Activated T-helper 1 cell treated with anti-CD3 and anti-CD28 coated beads, Interleukin-12 subunit alpha, Interleukin-12 subunit beta, Interleukin-2, Interleukin-4 antibody, amounts not matched to agents 30 ng/mL and 10 ng/mL and 1 ng/mL, durations not matched to agents 14 hours and 24 hours and 36 hours (primary cell): ENCODE measurements at regions not wholly inside any gene's neighbourhood (a gene's known extent, or its start where the extent isn't known, plus 50 kb on each side); places are given as distances from the start of the nearest gene placed in this dataset.

Source experiments
- DNase-seq: peaks from one replicate; pipeline ENCODE4 v3.0.0; 2021; ENCODE audit warnings: low spot score
- H3K27ac Mint-ChIP-seq: one replicate; pipeline ENCODE4 v1.8.0; 2021; ENCODE audit warnings: mild to moderate bottlenecking, mixed read lengths
- H3K27me3 Mint-ChIP-seq: one replicate; pipeline ENCODE4 v1.8.0; 2022; ENCODE audit warnings: mild to moderate bottlenecking, moderate library complexity, mixed read lengths; ENCODE audit not compliant: insufficient read depth
- H3K36me3 Mint-ChIP-seq: one replicate; pipeline ENCODE4 v1.8.0; 2021; ENCODE audit warnings: low read depth, mixed read lengths
- H3K4me1 Mint-ChIP-seq: one replicate; pipeline ENCODE4 v1.8.0; 2021; ENCODE audit warnings: low read depth, mixed read lengths
- H3K4me3 Mint-ChIP-seq: one replicate; pipeline ENCODE4 v1.8.0; 2021; ENCODE audit warnings: mild to moderate bottlenecking, moderate library complexity, mixed read lengths
- H3K9me3 Mint-ChIP-seq: one replicate; pipeline ENCODE4 v1.8.0; 2021; ENCODE audit warnings: mixed read lengths
- intact Hi-C: fragments of 100-400 bp; cut with micrococcal nuclease; formaldehyde crosslinking; loops from one replicate; pipeline ENCODE4 v1.15.1; 2024

DNA sequence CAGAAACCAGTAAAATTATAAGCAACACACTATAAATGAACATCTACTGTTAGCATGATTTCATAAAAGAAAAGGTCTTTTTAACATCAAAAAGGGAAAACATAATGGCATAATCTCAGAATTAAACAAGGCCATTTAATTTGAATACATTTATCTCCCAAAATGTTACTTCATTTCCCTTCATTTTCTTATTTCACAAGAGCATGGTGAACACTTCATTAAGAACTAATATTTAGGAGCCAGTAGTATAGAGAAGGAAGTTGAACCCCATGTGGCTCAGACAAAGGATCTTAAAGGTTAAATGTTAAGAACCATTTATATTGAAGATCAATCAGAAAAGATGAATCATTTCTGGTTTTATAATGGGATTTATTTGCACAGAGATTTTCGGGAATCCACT, 981.7 kb downstream of the TTLL7 start:
- Mint-ChIP-seq H3K4me1 (no peaks in the 10 kb centered on the region), H3K27me3 (peaks cover 5% of the 10 kb centered on the region), H3K4me3 (no peak overlapping the region), H3K27ac (no peak overlapping the region), H3K36me3 (no peaks in the 10 kb centered on the region), H3K9me3 (no peaks in the 10 kb centered on the region)
- DNase-seq, result no peak
- intact Hi-C loops, result no loop called here

DNA sequence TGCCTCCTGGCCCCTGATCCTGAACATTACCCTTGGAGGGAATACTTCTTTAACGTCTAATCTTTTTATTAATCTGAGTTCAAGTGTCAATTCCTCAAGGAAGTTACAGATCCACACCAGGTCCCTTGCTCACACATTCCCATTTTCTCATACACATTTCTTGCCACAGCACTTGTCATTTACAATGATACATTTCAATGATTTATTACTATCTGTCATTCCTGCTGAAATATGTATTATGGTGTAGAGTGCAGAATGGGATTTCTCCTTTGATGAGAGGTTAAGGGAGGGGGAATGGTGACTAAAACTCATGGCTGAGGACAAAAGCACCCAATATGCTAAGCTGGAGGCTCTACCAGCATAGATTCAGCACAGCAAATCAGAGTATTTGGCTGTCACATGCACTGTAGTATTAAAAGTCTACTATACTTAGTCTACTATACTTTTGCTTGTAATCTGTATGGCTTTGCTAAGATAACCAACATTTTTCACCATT, 982.5 kb downstream of the TTLL7 start:
- DNase-seq, result no peak
- no peak overlapping the region for H3K27ac Mint-ChIP-seq

DNA sequence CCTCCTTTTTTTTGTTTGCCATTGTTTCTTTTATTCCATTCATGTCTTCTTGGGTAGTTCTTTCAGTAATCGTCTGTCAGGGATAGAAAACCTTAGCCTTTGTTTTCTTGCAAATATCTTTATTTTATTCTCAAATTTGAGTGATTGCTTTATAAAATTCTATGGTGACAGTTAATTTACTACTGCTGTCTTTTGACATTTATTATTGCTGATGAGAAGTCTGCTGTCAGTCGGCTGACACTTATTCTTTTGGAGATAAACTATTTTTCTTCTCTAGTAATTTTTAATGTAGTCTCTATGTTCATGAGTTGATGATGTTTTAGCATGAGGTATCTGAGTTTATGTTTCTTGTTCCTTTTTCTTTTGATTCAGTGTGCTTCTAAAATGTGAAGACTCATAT, 983.8 kb downstream of the TTLL7 start:
- Mint-ChIP-seq H3K36me3 (no peaks in the 10 kb centered on the region), H3K4me3 (no peak overlapping the region), H3K9me3 (no peaks in the 10 kb centered on the region), H3K27me3 (peaks cover 5% of the 10 kb centered on the region), H3K4me1 (no peaks in the 10 kb centered on the region), H3K27ac (no peak overlapping the region)
- DNase-seq, result no peak
- intact Hi-C loops, result no loop called here

More for the DNA sequence above, 982.5 kb downstream of the TTLL7 start:
- intact Hi-C loops, result no loop called here
- Mint-ChIP-seq H3K4me1 (no peaks in the 10 kb centered on the region), H3K9me3 (no peaks in the 10 kb centered on the region), H3K4me3 (no peak overlapping the region), H3K27me3 (peaks cover 5% of the 10 kb centered on the region), H3K36me3 (no peaks in the 10 kb centered on the region)

DNA sequence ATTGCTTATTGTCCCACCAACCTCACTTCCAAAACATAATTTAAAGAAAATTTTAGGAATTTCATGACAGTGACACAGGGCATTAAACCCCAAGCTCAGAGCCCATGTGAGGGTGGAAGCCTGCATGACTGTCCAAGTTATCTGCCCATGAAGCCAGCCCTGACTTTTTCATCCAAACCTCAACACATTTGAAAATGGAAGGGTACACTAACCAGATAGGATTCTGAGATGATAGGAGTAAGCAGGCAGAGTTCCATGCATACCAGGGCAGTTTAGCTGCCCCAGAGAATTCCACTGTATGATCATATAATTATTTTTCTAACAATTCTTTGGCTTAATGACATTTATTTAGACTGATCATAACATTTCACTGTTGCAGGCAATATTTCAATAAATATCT, 986.0 kb downstream of the TTLL7 start:
- no peak overlapping the region for H3K4me3 Mint-ChIP-seq
- H3K9me3 Mint-ChIP-seq, result no peaks in the 10 kb centered on the region
- no peaks in the 10 kb centered on the region for H3K36me3 Mint-ChIP-seq

DNA sequence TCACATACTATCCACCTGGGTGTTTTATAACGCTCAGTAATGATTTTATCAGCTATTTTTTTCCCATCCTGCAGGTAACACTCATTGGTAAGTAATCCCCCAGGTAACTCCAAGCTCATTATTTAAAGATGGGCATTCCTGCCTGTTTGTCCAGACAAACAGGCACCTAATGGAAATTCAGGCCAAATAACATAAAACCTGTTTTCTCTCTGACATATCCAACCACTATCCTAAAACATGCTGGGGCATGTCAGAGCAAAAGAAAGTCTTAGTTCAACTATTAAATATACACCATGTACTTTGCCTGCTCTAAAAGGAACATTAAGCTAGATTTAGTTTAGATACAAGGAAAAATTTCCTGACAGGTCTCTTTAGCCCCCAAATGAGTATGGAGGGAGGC, 987.7 kb downstream of the TTLL7 start:
- Mint-ChIP-seq H3K27me3 (peaks cover 3% of the 10 kb centered on the region), H3K9me3 (no peaks in the 10 kb centered on the region), H3K36me3 (no peaks in the 10 kb centered on the region), H3K27ac (no peak overlapping the region), H3K4me3 (no peak overlapping the region), H3K4me1 (no peaks in the 10 kb centered on the region)
- intact Hi-C loops, result no loop called here
- DNase-seq, result no peak

More for the DNA sequence above, 986.0 kb downstream of the TTLL7 start:
- intact Hi-C loops, result no loop called here
- no peaks in the 10 kb centered on the region for H3K4me1 Mint-ChIP-seq
- peaks cover 5% of the 10 kb centered on the region for H3K27me3 Mint-ChIP-seq
- DNase-seq, result no peak
- no peak overlapping the region for H3K27ac Mint-ChIP-seq

DNA sequence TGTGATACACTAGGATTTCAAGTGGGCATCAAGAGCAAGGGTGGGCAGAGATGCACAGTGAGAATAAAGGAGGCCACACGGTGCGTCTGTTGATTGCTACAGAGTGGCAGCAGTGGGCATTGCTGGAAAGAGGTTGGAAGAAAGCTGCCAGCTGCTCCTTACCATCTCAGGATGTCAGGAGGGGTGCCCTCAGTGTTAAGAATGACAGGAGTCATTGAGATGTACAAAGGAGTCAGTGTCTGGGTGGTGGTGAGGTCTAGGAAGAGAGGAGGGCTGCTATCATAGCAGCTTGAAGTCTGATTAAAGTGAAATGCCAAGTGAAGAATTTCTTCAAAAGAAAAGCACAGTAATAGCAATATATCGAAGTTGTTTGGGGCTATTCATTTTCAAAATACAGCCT, 992.7 kb downstream of the TTLL7 start:
- no peaks in the 10 kb centered on the region for H3K36me3 Mint-ChIP-seq
- H3K27me3 Mint-ChIP-seq, result no peaks in the 10 kb centered on the region
- no peaks in the 10 kb centered on the region for H3K4me1 Mint-ChIP-seq
- H3K4me3 Mint-ChIP-seq, result no peak overlapping the region
- no peak for DNase-seq
- no peaks in the 10 kb centered on the region for H3K9me3 Mint-ChIP-seq
- intact Hi-C loops, result no loop called here
- H3K27ac Mint-ChIP-seq, result no peak overlapping the region

DNA sequence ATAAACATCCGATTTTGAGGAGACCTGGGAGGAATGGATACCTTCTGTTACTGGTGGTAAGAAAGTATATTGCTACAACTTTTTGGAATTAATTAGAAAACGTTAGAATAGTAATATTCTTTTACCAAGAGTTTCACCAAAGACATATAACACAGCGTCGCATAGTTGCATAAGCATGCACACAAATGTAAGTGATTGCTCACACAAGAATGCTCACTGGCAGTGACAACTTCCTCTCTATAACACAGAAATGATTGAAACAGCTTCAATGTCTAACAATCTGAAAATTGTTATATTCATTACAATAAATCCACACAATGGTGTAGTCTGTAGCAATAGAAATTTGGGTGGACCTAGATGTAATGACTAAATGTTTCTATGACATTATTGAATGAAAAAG, 998.6 kb downstream of the TTLL7 start:
- no peaks in the 10 kb centered on the region for H3K4me1 Mint-ChIP-seq
- no peaks in the 10 kb centered on the region for H3K36me3 Mint-ChIP-seq
- no peak for DNase-seq
- no peaks in the 10 kb centered on the region for H3K27me3 Mint-ChIP-seq
- intact Hi-C loops, result no loop called here
- no peaks in the 10 kb centered on the region for H3K9me3 Mint-ChIP-seq
- no peak overlapping the region for H3K4me3 Mint-ChIP-seq
- no peak overlapping the region for H3K27ac Mint-ChIP-seq

DNA sequence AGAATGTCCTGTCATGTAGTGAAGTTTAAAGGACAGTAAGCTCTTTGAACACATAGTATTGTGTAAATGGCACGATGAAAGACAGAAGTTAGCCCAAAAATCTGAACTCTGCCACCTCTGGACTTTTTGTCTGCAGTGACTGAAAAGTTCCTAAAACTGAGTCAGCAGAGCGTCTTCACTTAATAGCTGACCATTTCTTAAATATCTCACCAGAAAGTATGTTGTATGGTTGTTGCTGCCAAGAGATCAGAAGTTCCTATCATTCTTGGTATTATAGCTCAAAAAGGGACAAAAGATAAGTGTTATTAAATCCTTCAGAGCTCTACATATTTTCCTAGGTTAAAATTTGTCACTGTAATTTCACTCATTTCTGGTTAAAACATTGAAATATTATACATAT, 1003.0 kb downstream of the TTLL7 start:
- Mint-ChIP-seq H3K9me3 (peaks cover 9% of the 10 kb centered on the region), H3K27me3 (no peaks in the 10 kb centered on the region), H3K4me1 (no peaks in the 10 kb centered on the region), H3K4me3 (no peak overlapping the region), H3K36me3 (no peaks in the 10 kb centered on the region), H3K27ac (no peak overlapping the region)
- intact Hi-C loops, result no loop called here
- DNase-seq, result no peak

DNA sequence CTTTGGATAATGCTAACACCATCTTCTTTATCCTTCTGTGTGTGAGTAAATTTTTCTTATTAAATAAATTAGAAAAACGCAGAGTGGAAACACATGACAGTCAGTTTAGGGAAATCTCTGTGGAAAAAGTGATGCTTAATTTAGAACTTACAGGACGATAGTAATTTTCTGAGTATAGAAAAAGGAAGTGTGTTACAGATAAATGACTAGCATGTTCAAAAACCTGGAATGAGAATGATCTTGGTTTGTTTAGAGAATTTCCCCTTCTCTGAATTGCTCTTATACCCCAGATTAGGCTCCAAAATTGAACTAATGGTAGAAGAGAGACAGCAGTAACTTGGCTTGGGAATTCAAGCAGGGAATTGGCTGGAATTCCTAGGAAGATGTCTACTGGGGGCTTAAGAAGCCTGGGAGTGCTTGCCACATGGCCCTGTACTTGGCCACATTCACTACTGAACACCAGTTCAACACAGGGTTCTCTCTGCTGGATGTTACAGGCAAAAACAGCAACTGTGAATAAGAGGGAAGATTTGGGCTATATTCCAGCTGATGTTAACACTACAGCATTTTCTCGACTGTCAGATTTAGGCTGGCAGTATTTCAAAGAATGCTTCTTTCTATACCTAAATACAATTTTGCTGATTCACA, 1004.2 kb downstream of the TTLL7 start:
- Mint-ChIP-seq H3K4me3 (no peak overlapping the region), H3K27me3 (no peaks in the 10 kb centered on the region), H3K9me3 (peaks cover 9% of the 10 kb centered on the region), H3K36me3 (no peaks in the 10 kb centered on the region), H3K4me1 (no peaks in the 10 kb centered on the region), H3K27ac (no peak overlapping the region)
- DNase-seq, result no peak
- intact Hi-C loops, result no loop called here

DNA sequence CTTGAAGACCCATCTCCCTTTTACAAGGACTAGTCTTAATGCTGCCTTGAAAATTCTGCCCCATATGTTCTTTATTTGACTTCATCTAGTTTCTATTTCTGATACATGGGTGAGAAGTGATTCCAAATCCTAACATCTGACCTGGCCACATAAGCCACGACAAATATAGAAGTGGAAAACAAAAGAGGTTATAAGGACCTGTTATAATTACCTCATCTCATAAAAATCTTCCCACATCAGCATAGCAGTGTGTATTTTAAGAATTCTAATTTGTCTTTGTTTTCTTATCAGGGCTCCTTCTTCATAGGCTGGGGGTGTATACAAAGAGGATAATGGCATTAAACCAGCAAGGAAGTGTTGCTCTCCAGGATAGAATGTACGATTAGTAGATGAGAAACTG, 1007.4 kb downstream of the TTLL7 start:
- H3K9me3 Mint-ChIP-seq, result peaks cover 9% of the 10 kb centered on the region
- no peak overlapping the region for H3K27ac Mint-ChIP-seq
- H3K4me3 Mint-ChIP-seq, result no peak overlapping the region
- no peak for DNase-seq
- H3K4me1 Mint-ChIP-seq, result no peaks in the 10 kb centered on the region
- intact Hi-C loops, result no loop called here
- no peaks in the 10 kb centered on the region for H3K36me3 Mint-ChIP-seq
- no peaks in the 10 kb centered on the region for H3K27me3 Mint-ChIP-seq

DNA sequence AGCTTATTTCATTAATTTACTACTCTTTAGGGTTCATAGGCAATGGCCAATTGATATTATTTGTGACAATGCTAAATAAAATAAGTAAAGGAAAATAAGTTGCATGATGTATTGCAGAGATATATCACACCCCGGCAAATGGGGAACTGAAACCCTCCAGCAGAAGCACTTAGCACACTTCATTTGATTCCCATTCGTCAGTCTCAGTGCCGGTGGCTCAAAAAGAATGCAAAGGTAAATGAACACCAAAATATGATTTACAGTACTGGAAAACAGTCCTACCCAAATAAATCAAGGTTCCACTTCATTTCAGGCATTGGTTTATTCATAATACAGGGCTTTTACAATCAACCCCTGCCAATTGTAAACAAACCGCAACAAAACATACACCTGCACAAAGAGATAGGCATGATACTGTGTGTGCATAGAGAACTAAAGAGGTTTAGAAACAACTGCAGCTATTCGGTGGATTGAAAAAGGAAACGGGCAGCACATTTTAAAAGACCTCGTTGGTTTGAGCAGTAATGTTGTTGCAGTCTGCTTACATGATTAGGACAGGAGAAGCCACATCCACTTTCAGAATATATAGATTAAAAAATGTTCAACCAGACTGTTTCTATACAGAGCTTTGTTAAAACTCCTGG, 1019.2 kb downstream of the TTLL7 start:
- Mint-ChIP-seq H3K4me1 (no peaks in the 10 kb centered on the region), H3K27me3 (peaks cover 2% of the 10 kb centered on the region), H3K9me3 (no peaks in the 10 kb centered on the region), H3K36me3 (no peaks in the 10 kb centered on the region), H3K27ac (no peak overlapping the region), H3K4me3 (no peak overlapping the region)
- no peak for DNase-seq
- intact Hi-C loops, result no loop called here

DNA sequence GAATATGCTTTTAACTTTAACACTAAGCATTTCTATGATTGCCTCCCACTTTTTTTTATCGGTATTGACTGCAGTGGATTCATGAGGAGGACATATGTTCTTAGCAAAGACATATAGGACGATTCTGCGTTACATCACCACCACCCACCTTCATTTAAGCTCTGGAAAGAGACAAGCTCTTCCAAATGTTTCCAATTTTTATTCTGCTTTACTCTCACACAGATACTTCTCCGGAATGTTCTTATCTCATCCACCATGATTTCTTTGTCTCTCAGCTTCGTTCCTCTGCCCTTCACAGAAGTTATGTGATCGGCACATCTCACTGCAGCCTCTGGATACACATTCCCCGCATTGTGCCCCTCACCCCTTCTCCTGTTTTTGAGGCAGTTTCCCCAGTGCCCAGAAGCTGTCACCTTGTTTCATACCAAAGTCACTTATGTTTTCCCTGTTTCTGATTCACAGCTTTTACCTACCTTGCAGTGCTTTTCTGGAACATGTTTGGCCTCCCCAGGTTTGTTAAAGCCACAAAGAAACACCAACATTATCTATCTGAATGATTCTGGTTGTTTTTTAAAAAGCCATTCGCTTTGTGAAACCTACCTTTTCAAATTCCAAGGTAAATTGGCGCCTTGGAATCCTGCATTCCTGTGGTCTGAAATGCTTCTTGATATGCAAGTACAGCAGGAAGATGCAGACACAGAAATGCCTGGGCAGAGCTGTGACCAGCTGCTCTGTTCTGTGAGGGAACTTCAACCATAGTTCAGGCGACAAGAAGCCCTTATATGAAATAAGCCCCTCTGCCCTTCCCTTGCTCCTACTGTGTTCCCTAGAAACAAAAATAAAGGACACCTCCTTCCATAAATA, 1020.2 kb downstream of the TTLL7 start:
- intact Hi-C loops, result no loop called here
- Mint-ChIP-seq H3K9me3 (no peaks in the 10 kb centered on the region), H3K27ac (no peak overlapping the region), H3K4me3 (no peak overlapping the region), H3K4me1 (no peaks in the 10 kb centered on the region), H3K36me3 (no peaks in the 10 kb centered on the region), H3K27me3 (peaks cover 2% of the 10 kb centered on the region)
- DNase-seq, result no peak
